ENCODE measurements at regions not wholly inside any gene's neighbourhood (a gene's known extent, or its start where the extent isn't known, plus 50 kb on each side); places are given as distances from the start of the nearest gene placed in this dataset.
"Not testable (repeated sequence)": the region's sequence is repeated elsewhere in the genome, so short reads cannot be mapped to it uniquely, and the experiment has no call there.

DNA sequence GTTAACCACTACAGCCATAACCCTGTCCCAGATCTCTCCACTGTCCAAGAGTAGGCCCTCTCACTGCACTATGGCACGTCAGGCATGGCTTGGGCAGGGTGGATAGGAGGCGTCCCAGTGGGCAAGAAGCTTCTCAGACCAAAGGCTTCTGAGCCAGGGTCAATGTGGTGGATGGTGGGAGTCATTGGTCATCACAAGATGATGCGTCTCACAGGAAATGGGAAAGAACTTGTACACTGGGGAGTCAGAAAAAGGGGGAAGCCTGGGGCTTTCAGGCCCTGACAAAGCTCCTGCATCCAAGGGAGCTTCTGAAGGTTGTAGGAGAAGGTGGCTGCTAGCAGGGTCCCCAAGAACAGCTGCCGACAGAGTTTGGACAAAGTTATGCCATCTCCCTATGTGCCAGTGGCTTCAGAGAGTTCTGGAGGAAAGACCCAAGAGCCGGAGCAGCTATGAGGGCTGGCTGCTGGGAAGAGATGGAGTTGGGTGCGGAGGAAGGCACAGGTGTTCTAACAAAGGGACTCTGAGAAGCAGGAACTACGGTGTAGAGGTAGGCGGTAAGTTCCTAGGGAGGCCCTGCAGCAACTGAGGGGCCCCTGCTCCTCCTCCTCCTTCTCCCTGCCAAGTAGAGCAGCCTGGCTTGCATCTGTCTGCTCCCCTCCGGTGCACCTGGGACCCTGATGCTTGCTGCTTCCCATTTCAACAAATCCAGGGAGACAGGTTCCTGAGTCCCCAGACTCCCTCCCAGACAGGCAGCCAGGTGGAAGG lies 81.1 kb downstream of the ARL6IP4 start:
- no peak for DNase-seq

DNA sequence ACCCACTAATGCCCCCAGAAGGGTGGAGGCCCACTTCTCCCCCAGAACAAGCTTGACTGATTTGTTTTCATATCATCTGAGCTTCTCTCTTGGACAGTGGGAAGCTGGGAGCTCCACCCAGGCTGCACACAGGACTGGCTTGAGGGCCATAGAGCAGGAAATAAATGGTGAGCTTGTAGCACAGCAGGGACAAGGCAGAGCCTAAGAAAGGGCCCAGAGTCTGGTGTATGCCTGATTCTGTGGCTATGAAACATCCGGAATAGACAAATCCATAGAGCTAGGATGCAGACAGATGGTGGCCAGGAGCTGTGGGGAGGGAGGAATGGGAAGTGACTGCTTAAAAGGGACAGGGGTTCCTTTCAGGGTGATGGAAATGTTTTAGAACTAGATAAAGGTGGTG lies 79.0 kb downstream of the ARL6IP4 start:
- DNase-seq, result no peak

DNA sequence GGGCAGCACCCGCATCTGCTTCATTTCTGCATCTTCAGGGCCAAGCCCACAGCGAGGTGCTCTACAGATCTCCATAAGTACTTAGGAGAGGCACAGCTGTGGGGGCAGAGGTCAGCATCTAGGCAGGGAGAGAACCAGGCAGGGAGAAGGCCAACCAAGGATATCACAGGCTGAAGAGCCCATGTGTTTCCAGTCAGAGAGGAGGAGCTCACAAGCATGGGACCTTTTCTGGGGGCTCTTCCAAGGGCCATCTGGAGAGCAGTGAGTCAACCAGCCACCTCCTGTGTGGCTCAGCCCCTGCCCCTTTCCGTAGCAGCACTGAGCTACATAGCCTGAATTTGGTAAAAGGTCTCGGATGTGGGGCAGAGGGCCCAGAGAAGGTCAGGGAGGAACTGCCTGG lies 78.5 kb downstream of the ARL6IP4 start:
- no peak for DNase-seq

GRCh38 chr12:123058481-123058880 lies 78.0 kb downstream of the ARL6IP4 start:
- DNase-seq, result no peak

GRCh38 chr12:123057513-123058265 lies 77.2 kb downstream of the ARL6IP4 start:
- no peak for DNase-seq

DNA sequence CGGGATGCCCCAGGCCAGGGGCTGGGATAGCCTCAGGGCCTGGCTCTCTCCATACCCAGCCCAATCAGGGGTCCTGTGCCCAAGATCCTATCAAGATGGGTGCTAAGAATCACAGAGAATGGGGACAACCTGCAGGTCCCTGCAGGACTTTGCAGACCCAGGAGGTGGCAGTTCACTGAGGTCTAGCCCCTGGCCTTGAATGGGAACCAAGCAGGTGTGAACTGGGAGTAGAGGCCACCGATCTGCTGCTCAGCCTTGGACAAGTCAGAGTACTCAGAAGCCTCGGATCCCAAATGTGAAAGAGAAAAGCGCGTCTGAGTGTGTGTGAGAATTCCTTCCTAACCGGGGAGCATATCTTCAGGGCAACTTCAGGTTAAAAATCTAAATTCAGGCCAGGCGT lies 76.2 kb downstream of the ARL6IP4 start:
- DNase-seq, result no peak

GRCh38 chr12:123056053-123056452 lies 75.6 kb downstream of the ARL6IP4 start:
- DNase-seq, result no peak

- no peak for DNase-seq
Observed at GRCh38 chr12:123055281-123055766, 74.8 kb downstream of the ARL6IP4 start.

- DNase-seq, result no peak
Observed at GRCh38 chr12:123054371-123054770, 73.9 kb downstream of the ARL6IP4 start.

GRCh38 chr12:123051556-123051955 lies 71.1 kb downstream of the ARL6IP4 start:
- no peak for DNase-seq

DNA sequence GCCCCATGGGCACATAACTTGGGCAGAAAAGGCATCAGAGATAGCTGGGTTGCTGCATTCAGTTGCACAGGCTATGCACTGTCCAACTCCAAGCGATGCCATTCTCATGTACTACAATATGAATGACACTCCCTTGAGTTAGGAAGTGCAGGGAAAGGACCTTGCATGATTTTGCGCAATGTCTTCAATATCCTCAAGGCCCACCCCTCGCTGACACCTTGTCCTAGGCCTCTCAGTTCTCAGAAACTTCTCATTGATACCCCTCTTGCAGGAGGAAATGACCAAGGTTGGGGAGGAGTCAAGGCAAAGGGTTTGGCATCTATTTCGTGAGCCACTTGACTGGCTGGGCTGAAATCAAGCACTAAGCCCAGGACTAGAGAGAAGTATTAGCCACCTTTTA lies 70.4 kb downstream of the ARL6IP4 start:
- no peak for DNase-seq

DNA sequence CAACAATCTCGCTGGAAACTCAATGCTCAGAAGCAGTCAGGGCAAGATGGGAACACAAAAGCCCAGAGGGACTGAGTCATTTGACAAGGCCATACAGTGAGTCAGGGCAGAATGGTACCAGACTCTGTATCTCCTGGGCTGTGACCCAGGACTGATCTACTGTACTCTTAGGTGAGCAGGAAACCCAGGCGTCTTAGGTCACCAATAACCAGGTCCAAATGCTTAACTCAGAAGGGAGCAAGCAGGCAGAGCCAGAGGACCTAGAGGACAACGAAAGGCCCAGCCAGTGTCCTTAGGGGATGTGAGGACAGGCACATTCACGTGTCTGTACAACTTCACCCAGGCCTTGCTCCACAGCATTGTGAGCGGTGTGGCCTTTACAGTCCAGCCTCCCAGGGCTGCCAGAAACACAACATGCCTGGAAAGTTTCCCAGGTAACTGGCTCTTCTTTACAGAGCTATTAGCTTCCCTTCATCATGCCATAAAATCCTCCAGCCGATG lies 69.9 kb downstream of the ARL6IP4 start:
- DNase-seq, result no peak

DNA sequence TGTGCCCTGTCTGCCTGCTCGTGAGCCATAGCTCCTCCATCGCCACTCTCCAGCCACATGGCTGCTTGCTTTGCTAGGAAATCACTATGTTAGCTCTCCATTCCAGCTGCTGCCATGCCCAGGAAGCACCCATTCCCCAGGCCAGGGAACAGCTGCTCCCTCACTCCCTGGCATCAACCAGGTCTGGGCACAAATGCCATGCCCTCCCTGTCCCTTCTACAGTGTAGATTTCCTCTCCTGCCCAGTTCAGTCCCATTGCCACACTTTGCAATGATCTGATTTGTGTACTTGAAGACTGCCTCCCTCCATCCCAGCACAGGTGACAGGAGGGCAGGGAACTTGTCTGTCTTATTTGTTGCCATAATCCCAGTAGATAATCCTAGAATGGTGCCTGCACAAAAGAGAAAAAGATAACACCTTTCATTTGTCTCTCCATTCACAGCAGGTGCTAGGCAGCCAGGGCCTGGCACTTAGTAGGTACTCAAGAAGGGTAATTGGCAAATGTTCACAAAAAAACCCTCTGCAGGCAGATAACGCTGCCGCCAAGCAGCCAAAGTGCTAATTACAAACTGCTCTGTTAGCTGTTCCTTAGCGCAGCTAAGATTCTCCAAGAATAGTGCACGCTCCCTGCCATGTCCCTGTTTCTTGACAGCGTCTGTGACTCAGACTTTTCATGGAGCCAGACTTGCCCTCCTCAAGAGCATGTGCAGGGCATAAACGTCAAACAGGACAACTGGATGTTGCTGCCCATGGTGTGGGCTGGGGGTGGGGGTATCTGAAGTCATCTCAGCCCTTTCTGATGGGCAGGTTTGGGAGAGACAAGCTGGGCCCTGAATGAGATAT lies 69.1 kb downstream of the ARL6IP4 start:
- DNase-seq, result no peak

- DNase-seq, result not testable (repeated sequence)
Observed at GRCh38 chr12:123047892-123048291, 67.4 kb downstream of the ARL6IP4 start.

DNA sequence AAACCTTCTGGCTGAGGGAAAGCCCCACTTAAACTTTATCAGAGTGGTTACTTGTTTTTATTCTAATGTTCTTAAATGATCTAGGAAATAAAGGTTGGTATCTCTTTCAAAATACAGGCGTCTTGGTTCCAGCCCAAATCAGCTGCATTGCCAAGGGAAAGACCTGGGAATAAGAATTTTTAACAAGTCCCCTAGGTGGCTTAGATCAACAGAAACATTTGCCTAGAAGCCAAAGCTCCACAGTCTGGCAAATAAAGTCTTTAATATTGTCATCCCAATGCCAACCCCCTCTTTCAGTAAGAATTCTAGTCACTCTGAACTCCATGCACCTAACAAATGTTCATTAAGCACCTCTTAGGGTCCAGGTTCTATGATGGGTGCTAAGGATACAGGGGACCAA lies 66.8 kb downstream of the ARL6IP4 start:
- DNase-seq, result no peak

DNA sequence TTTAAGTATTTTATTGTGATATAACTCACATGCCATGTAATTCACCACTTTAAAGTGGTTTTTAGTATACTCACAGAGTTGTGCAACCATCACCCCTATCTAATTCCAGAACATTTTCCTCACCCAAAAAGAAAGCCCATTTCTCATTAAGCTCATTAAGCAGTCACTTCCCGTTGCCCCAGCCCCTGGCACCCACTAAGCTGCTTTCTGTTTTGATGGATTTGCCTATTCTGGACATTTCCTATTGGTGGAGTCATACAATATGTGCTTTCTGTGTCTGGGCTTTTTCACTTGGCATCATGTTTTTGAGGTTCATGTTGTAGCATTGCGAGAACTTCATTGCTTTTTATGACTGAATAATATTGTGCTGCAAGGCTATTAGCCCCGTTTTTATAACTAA lies 66.0 kb downstream of the ARL6IP4 start:
- no peak for DNase-seq

DNA sequence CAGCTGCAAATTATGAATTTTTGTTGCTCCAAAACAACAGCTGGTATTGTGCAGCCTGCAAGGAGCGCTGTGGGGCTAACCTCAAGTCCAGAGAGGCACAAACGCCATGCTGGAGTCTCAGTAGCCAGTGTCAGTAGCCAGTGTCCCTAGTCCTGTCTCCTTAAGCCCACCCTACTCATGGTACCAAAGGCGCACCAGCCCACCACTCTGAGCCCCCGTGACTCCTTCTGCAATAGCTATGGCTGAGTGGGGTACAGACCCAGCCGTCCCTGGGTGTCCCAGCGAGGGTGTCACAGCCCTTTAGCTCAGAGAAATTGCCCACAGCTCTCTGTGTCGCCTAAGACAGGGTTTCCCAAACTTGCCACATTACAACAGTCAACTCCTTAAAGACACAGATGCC lies 65.2 kb downstream of the ARL6IP4 start:
- DNase-seq, result no peak

- DNase-seq, result no peak
Observed at GRCh38 chr12:123044351-123044750, 63.9 kb downstream of the ARL6IP4 start.

- peak; percentile 62 for DNase-seq
Observed at GRCh38 chr12:123043536-123044001, 63.1 kb downstream of the ARL6IP4 start.

- DNase-seq, result no peak
Observed at GRCh38 chr12:123042833-123043232, 62.4 kb downstream of the ARL6IP4 start.

- no peak for DNase-seq
Observed at GRCh38 chr12:123041811-123042655, 61.6 kb downstream of the ARL6IP4 start.

GRCh38 chr12:123041042-123041531 lies 60.6 kb downstream of the ARL6IP4 start:
- DNase-seq, result no peak

Measured in activated T-cell treated with anti-CD3 and anti-CD28 coated beads for 4 hours (primary cell).